NCI-H2081 treated with DMSO at 0.1 percent for 48 hours (cell line): ENCODE measurements at regions not wholly inside any gene's neighbourhood (a gene's known extent, or its start where the extent isn't known, plus 50 kb on each side); places are given as distances from the start of the nearest gene placed in this dataset.

ENCODE experiments used
- DNase-seq: peaks from one replicate; lab custom pipeline; 2025; lab: John Stamatoyannopoulos, UW

DNA sequence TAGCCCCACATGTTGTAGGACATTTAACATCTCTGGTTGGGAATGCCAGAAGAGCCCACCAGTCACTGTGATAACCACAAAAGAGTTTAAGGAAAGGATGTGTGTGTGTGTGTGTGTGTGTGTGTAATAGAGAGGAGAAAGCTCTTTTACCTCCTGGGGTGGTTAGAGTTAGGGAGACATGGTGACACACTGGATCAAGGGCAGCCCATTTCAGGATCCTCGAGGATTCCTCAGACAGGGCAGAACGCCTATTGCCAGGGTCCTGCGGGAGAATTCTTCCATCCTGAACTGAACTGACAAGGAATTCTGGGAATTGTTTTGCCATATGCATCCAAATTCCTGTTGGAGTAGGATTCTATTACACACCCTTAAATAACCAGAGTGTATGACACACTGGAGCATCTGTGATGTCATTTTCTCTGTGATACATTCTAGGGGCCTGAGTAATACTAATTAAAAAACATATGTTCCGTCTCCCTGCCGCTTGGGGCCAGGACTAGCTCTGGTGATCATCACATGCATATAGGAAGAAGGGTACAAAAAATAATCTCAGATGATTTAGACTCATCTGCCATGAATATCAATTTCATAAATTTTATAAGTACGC lies 156.4 kb upstream of the MMADHC start:
- no peak for DNase-seq

DNA sequence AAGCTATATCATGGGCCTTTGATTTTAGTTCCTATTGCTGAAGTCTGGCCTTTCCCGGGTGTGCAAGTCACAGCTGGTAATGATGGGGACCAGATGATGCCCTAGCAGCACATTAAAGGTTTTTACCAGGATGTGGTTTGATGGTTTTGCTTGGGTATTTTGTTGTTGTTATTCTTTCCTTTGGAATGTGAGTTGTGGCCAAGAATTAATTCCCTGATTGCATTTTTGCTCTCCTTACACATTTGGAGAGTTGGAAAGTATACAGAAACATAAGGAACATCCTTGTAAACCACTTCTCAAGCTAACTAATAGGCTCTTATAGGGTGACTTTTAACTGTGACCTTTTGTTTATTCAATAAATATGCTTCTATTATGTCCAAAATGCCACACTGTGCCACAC lies 154.1 kb upstream of the MMADHC start:
- DNase-seq = no peak

DNA sequence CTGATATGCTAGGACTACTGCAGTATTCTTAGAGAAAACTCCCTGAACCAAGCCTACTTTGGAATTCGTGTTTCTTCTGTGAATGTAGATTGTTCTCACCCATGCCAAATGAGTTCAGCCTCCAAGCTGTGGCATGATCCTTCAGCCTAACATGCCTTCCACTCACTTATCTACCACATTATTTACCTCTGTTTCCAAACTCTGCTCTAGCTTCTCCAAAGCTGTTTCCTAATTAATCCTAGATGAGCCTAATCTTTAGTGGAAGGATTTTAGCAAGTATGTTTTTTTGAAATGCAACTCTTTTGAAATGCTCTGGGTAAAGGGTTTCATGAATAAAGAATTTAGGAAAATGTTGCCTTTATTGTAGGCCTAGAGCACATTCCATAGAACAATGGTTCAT lies 152.9 kb upstream of the MMADHC start:
- no peak for DNase-seq

DNA sequence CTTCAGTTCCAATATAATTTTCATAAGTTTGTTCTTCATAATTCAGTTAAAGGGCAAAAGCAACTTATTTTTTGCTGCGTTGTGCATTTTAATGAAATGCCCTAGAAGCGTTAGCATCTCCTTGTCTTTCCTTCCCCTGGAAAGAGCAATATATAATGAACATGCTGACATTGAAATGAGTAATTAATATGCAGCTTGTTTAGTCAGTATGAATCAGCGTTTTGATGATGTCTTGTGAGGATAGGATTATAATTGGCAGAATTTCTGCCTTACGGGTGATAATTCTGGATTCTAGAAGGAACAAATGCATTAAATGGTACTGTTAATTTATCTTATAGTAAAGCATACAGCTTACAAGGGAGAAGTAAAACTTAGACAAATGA lies 152.3 kb upstream of the MMADHC start:
- no peak for DNase-seq

- DNase-seq = no peak
Measured at GRCh38 chr2:149739171-149739882, 151.8 kb upstream of the MMADHC start.

DNA sequence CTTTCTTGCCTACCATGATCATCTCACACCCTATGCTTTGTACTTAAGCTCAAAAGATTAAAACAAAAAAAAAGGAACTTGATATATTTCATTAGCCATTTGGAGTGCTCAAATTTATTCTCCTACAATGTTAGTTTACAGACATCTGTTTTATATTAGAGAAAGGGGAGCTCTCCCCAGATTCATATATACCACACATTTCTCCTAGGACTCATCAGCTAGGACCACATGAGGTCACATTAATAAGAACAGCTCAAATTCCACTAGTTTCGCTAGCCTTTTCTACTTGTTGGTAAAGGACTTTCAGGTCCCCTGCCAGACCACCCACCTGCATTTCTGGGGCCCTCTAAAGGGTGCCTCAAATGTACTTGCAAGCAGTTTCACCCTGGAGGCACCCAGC lies 151.2 kb upstream of the MMADHC start:
- DNase-seq = no peak

DNA sequence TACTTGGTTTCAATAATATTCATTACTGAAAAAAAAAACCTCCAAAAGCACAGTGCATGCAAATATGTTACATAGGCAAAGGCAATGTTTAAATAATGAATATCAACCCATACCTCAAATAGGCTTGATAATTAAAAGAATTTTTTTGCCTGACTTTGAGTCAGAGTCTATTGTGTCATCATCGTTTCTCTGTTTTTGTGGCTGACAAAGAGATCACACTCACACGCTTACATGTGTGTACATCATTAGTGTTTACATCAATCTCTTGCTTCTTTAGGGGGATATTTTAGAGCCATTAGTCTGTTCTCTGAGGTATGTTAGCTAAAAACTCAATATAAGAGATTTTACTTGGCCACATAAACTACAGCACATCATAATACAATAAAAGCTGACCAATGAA lies 150.3 kb upstream of the MMADHC start:
- no peak for DNase-seq

- no peak for DNase-seq
Measured at GRCh38 chr2:149735237-149735958, 147.8 kb upstream of the MMADHC start.

DNA sequence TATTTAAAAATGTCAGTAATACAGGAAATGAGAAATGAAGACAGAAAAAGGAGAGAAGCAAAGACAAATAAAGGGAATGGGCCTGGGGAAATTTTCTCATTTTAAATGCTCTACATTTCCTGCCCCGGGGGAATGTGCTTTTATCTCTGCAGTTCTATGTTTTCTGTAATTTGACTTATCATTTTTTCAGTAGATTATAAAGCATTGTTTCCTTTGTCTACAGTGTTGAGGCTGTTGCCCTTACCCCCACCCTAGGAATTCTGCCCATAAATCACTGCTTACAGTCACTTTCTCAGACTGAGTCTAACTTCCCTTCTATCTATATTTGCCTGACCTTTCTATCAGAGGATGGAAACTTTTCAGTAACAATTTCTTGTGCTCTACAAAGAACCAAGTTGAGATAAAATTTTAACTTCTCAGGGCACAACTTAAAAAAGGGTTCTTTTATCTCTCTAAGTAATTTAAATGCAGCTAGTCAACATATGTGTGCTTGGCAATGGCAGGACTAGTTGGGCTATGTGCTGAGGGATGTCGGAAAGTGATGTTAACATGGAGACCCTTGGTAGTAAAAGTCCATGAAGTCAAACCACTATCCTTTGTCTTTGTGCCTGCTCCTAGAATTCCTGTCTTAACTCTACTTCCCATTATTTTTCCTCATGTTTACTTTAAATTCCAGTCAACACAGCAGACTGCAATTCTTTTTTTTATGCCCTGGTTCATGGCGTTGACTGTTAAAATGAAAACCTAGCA lies 146.5 kb upstream of the MMADHC start:
- no peak for DNase-seq

DNA sequence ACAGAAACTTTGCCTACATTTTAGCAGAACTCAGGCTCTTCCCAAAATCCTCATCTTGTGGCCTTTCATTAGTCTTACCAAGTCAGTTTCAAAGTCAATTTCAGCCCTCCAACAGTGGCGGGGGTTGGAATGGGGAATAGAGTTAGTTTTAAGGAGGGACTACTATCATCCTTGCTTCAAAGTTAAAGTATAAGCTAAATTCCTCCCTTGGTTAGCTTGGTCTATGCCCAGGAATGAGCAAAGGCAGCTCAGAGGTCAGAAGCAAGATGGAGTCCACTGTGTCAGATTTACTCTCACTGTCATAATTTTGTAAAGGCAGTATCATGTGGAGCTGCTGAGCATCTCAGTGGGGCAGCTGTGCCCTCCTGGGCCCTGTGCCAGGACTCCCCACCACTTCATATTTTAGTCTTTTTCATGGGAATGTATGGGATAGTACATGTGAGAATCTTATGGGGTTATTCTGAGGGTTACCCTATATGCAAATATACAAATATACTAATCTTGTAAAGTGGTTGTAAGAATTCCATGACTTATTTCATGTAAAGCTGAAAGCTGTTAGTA lies 145.2 kb upstream of the MMADHC start:
- no peak for DNase-seq

- DNase-seq = no peak
Measured at GRCh38 chr2:149732001-149732685, 144.6 kb upstream of the MMADHC start.

GRCh38 chr2:149731079-149731478 lies 143.5 kb upstream of the MMADHC start:
- DNase-seq = no peak

DNA sequence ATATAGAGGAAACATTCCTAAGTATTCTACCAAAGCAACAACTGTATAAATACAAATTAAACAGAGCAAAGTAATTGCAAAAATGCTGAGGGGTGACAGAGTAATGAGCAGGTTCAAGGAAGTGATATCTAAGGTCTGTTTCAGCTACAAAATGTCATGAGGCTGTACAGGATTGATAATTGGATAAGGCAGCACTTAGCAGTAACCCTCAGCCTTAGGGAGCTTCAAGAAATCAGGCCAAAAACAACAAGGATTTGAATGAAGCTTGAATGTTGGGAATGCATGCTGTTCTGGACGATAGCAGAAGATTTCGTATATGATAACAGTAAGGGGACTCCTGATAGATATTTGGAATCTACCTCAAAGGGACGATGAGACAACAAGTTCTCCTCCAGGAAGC lies 142.0 kb upstream of the MMADHC start:
- no peak for DNase-seq

DNA sequence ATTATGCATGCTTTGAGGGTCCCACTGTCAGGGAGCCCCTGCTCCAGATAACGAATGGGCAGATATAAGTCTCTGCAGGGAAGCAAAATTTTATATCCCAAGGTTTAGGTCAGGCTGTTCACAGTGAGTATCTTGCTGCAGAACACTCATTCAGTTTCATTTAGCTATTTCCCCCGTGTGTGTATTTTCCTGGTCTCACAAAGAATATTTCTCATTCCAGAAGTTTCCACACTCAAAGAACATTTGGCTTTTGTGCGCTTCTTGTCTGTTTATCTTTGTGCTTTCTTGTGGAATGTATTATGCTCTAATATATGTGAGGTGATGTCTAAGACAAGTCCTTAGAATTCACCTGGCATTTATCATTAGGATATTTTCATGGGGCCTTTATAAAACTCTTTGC lies 140.4 kb upstream of the MMADHC start:
- no peak for DNase-seq

- DNase-seq = no peak
Measured at GRCh38 chr2:149725234-149725633, 137.7 kb upstream of the MMADHC start.

DNA sequence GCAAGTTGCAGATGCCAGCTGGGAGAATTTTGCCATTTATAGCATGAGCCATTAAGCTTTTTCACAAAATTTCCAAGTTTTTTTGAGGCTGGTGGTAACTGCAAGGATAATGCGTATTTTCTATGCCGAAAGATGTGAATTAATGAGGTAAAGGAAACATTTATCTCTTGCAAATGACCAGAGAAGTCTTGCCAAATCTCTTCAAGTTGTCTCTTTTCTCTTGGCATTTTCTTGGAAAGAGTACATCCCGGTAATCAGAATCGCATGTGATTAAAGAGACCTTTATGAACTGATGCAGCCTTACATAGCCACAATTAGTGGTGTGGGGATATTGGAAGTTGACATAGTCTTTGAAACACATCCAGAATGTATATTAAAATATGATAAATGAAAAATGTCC lies 136.5 kb upstream of the MMADHC start:
- no peak for DNase-seq

DNA sequence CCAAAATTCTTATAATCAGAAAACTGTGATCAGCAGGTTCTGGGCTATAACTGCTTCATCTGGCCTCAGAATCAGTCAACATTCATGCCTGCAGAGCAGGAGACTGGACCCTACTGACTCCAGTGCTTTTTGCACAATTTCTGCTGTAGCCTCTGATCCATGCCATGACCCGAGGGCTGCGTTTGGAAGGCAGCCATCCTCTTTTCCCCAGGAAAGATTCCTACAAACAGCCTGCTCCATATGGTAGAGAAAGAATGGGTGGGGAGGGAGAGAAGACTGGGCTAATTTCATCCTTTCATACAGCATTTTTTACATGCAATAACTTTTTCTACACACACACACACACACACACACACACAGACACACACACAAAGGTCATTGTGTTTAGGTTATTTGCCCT lies 133.0 kb upstream of the MMADHC start:
- DNase-seq = no peak

DNA sequence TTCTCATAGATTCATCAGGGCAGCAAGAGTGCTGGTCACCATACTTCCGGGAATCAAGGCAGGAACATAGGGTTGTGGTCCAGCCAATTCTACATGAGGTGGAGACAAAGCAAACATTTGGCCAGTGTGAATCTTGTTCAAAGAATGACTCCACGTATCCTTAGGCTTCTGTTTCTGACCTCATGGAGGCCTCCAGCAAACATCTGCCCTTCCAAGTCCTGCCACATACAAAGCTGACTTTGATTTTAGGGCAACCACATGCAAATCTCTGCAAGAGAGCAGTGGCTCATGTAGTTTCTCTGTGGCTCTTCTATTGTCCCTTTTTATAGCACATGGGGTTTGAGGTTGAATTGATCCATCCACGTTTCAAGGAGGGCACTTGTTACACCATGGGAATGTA lies 132.1 kb upstream of the MMADHC start:
- no peak for DNase-seq

- DNase-seq = no peak
Measured at GRCh38 chr2:149716687-149717086, 129.1 kb upstream of the MMADHC start.

DNA sequence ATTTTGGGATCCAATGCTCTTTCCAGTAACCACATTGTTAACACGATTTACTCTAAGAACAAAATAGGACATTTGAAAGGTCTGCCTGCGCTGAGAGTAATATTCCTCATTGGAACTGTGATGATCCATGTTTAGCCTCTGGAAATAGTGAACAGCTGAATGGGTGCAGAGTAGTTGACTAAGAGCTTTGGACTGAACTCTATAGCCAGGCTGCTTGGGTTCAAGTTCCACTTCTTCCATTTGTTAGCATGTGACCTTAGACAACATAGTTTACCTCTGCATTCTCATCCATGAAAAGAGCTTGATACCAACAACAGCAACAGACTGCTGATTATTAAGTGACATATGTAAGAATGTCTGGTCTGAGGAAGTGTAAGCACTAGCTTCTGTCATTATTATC lies 128.3 kb upstream of the MMADHC start:
- no peak for DNase-seq

DNA sequence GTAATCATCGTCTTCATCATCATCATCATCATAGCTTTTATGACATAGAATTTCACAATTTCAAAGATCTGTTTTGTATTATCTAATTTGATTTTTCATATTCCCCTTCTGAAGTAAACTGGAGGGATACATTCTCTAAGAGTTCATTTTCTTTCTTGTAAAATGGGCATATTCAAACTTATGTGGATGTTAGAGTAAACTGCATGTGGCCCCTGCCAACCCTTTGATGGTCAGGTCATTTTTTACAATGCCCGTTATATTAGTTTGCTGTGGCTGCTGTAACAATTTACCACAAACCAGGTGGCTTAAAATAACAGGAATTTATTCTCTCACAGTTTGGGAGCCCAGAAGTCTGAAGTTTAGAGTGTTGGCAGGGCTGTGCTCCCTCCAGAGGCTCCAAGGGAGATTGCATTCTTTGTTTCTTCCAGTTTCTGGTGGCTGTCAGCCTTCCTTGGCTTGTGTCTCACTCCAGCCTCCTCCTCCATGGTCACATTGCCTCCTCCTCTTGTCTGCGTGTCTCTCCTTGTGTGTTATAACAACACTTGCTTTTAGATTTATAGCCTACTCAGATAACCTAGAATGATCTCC lies 127.5 kb upstream of the MMADHC start:
- DNase-seq = no peak
